ENCODE measurements at regions not wholly inside any gene's neighbourhood (a gene's known extent, or its start where the extent isn't known, plus 50 kb on each side); places are given as distances from the start of the nearest gene placed in this dataset.

- intact Hi-C loops (cut with micrococcal nuclease), result no loop called here
- BruUV-seq (replicated peaks), result no TSS peak
- POLR2A ChIA-PET, result no interaction called here
Measured at GRCh38 chr2:120829633-120830025, 94.0 kb downstream of the GLI2 start.

More at GRCh38 chr2:120829633-120830025, 94.0 kb downstream of the GLI2 start:
- ChIA-PET CTCF (no interaction called here), RAD21 (ENCODE audit: low non-redundant PET in 1 of 2, low total read pairs in 2 of 2, uncharacterized antibody in 2 of 2, unreplicated experiment in 2 of 2) (no interaction called here)
- H4K20me1 ChIP-seq (ENCODE audit: insufficient read depth), result no peaks in the 10 kb centered on the region
- H3K9me3 ChIP-seq (ENCODE audit: control insufficient read depth in 1 of 2, insufficient read depth in 1 of 2, low read depth in 1 of 2, low read length in 2 of 2), result no peaks in the 10 kb centered on the region
- no peaks in the 10 kb centered on the region for H3K27me3 ChIP-seq (ENCODE audit: insufficient read depth, low read length)
- no peaks in the 10 kb centered on the region for H3K36me3 ChIP-seq (ENCODE audit: control insufficient read depth in 1 of 2, insufficient read depth in 2 of 2, low read length in 2 of 2)
- no peak overlapping the region for H3K4me2 ChIP-seq (ENCODE audit: low read length)
- DNase-seq (ENCODE audit: low read depth, low spot score), result no peak
- TF ChIP-seq SP1 (IDR thresholded peaks at IDR 0.05; ENCODE audit: low read depth) (no peak), TCF7L2 (IDR thresholded peaks at IDR 0.05; ENCODE audit: borderline replicate concordance, extremely low read depth, insufficient read depth, insufficient read length) (no peak), ZNF274 (IDR thresholded peaks at IDR 0.05; ENCODE audit: low read depth, low read length) (no peak), POLR2AphosphoS5 (IDR thresholded peaks at IDR 0.05; ENCODE audit: low read depth, low read length) (no peak), EZH2 (IDR thresholded peaks at IDR 0.05) (no peak), JUND (IDR thresholded peaks at IDR 0.05) (no peak), RAD21 (IDR thresholded peaks at IDR 0.05; ENCODE audit: low read depth) (no peak)
- TF ChIP-seq, protein P1, sequence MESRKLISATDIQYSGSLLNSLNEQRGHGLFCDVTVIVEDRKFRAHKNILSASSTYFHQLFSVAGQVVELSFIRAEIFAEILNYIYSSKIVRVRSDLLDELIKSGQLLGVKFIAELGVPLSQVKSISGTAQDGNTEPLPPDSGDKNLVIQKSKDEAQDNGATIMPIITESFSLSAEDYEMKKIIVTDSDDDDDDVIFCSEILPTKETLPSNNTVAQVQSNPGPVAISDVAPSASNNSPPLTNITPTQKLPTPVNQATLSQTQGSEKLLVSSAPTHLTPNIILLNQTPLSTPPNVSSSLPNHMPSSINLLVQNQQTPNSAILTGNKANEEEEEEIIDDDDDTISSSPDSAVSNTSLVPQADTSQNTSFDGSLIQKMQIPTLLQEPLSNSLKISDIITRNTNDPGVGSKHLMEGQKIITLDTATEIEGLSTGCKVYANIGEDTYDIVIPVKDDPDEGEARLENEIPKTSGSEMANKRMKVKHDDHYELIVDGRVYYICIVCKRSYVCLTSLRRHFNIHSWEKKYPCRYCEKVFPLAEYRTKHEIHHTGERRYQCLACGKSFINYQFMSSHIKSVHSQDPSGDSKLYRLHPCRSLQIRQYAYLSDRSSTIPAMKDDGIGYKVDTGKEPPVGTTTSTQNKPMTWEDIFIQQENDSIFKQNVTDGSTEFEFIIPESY (IDR thresholded peaks at IDR 0.05; ENCODE audit: extremely low read depth, insufficient replicate concordance, low read length), result no peak
- TF ChIP-seq, protein P2, sequence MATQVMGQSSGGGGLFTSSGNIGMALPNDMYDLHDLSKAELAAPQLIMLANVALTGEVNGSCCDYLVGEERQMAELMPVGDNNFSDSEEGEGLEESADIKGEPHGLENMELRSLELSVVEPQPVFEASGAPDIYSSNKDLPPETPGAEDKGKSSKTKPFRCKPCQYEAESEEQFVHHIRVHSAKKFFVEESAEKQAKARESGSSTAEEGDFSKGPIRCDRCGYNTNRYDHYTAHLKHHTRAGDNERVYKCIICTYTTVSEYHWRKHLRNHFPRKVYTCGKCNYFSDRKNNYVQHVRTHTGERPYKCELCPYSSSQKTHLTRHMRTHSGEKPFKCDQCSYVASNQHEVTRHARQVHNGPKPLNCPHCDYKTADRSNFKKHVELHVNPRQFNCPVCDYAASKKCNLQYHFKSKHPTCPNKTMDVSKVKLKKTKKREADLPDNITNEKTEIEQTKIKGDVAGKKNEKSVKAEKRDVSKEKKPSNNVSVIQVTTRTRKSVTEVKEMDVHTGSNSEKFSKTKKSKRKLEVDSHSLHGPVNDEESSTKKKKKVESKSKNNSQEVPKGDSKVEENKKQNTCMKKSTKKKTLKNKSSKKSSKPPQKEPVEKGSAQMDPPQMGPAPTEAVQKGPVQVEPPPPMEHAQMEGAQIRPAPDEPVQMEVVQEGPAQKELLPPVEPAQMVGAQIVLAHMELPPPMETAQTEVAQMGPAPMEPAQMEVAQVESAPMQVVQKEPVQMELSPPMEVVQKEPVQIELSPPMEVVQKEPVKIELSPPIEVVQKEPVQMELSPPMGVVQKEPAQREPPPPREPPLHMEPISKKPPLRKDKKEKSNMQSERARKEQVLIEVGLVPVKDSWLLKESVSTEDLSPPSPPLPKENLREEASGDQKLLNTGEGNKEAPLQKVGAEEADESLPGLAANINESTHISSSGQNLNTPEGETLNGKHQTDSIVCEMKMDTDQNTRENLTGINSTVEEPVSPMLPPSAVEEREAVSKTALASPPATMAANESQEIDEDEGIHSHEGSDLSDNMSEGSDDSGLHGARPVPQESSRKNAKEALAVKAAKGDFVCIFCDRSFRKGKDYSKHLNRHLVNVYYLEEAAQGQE (IDR thresholded peaks at IDR 0.05; ENCODE audit: low read depth), result no peak
- ATAC-seq, result no peak
- H3K4me3 ChIP-seq (replicated peaks in 1 of 2; ENCODE audit: low read depth in 1 of 2, low read length in 2 of 2), result no peak overlapping the region
- no peak overlapping the region for H3K27ac ChIP-seq (ENCODE audit: low read depth, low read length)
- H3K79me2 ChIP-seq (ENCODE audit: insufficient read depth, low read length), result no peaks in the 10 kb centered on the region
- H3K9ac ChIP-seq (ENCODE audit: low read length), result no peak overlapping the region
- H2AFZ ChIP-seq (ENCODE audit: low read depth, low read length, poor library complexity, severe bottlenecking), result no peak overlapping the region
- no peaks in the 10 kb centered on the region for H3K9me2 ChIP-seq (ENCODE audit: insufficient read depth)
- no peaks in the 10 kb centered on the region for H3K4me1 ChIP-seq (ENCODE audit: control insufficient read depth in 1 of 2, insufficient read depth in 2 of 2, low read length in 2 of 2)
